GM18505 (cell line): ENCODE measurements at regions not wholly inside any gene's neighbourhood (a gene's known extent, or its start where the extent isn't known, plus 50 kb on each side); places are given as distances from the start of the nearest gene placed in this dataset.

Experiments
- ATAC-seq: cut with Tn5 transposase; IDR thresholded peaks from one replicate; pipeline ENCODE4 v1.9.1; 2021; ENCODE audit not compliant: unreplicated experiment
- POLR2A ChIP-seq: IDR thresholded peaks from 4 replicates; pipeline ENCODE4 v1.6.1; 2011; ENCODE audit warnings: borderline replicate concordance; ENCODE audit not compliant: insufficient read depth, insufficient read length; ENCODE audit errors: extremely low read depth

DNA sequence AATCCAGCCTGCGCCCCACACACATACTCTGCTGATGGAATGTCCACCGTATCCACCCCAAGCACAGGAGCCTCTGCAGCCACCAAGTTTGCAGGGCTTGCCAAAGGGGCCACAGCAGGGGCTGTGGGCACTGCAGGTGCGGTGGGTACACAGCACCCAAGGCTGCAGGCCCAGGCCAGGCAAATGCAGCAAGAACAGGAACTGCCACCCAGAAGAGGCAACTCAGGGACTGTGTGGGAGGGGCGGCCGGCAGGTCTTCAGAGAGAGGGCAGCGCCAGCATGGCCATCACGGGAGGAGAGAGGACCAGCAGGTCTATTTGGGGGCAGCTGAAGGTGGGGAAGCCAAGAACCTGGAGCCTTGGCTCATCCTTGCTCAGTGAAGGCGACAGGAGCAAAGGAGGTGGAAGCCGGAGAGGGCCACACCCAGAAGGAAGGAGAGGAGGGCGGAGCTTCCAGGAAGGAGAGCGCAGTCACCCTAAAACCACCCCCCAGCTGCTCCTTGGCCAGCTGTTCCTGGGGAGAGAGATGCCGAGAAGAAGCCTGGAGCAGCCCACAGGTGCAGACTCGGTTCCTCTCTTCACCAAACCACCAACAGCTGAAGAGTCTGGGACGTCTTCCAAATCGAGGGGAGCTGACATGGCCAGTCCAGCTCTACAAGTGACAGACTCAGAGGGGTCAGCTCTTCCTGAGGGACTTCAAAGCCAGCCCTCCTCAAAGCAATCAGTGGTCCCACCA is 265.1 kb upstream of the CDYL start:
- no peak for TF ChIP-seq POLR2A
- no peak for ATAC-seq

DNA sequence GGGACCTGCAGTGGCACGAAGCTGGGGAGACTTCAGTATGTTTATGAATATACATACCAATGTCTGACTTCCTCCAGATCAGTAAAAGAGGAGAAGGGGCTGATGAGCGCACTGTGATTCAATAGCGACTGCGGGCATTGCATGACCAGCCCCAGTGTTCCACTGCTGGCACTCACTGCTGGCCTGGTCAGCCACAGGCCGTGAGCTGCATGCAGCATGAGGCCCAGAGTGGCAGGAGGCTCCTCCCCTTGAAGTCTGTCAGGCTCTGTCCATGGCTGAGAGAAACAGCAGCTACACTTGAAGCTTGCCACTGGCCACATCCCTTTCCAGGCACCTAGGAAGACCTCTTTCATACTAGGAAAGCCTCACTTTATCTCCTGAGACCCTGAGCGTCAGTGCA is 265.9 kb upstream of the CDYL start:
- ATAC-seq: no peak

DNA sequence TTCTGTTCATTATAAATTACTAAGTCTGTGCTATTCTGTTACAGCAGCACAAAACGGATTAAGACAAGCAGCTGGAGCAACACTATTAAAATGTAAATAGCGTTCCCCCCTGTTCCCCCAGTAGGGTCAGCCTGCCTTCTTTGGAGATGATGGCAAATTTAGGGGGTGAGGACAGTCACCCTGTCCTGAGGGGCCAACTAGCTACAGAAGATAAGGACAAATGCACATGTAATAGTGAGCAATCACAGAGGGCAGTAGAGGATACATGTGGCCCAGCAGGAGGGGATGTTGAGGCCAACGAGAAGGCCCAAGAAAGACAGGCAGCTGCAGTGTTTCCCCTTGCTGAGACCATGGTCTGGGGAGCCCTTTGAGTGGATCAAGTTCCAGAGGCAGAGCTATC is 266.7 kb upstream of the CDYL start:
- no peak for TF ChIP-seq POLR2A
- ATAC-seq: no peak

More for the DNA sequence above, 265.9 kb upstream of the CDYL start:
- no peak for TF ChIP-seq POLR2A

DNA sequence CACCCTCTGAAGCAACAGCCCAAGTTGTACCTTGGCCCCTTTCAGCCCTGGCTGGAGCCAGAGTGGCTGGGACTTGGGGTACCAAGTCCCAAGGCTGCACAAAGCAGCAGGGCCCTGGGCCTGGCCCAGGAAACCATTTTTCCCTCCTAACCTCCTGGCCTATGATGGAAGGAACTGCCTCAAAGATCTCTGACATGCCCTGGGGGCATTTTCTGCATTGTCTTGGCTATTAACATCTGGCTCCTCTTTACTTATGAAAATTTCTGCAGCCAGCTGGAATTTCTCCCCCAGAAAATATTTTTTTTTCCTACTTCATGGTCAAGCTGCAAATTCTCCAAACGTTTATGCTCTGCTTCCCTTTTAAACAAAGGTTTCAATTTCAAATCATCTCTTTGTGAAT is 269.4 kb upstream of the CDYL start:
- no peak for ATAC-seq
- no peak for TF ChIP-seq POLR2A

DNA sequence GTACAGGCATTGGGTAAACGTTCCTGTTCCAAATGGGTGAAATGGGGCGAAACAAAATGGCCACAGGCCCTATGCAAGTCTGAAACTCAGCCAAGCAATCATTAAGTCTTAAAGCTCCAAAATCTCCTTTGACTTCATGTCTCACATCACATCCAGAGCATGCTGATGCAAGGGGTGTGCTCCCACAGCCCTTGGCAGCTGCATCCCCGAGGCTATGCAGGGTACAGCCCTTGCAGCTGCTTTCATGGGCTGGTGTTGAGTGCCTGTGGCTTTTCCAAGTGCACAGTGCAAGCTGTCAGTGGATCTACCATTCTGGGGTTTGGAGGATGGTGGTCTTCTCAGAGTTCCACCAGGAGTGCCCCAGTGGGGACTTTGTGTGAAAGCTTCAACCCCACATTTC is 270.0 kb upstream of the CDYL start:
- no peak for ATAC-seq
- TF ChIP-seq POLR2A: no peak

DNA sequence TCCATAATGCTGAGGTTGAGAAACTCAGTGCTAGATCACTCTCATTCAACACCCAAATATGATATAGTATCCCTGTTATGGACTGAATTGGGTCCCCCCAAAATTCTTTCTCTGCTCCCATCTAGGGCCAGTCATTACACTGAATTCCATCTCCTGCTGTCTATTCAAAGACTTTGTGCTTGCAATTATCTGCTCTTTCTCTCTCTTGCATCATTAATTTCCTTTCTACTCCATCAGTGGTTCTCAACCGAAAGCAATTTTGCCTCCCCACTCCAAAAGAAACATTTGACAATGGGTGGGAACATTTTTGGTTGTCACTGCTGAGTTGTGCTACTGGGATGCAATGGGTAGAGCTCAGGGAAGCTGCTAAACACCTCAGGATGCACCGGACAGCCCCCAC is 271.5 kb upstream of the CDYL start:
- ATAC-seq: no peak
- TF ChIP-seq POLR2A: no peak

DNA sequence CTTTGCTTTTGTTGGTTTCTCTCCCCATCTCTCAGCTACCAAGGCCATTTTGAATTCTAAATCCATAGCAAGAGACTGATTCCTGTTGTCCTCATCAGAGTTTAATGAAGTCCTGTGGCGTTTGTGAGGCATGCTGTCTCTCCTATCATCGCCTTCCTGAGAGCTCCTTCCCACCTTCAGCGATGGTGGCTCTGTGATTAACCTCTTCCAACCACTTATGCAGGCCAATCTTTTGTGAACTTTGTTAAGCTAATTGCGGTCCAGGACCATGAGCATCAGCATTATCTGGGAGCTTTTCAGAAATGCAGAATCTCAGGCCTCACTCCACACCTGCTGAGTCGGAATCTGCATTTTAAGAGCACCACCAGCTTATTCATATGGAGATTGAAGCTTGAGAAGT is 272.5 kb upstream of the CDYL start:
- ATAC-seq: no peak
- no peak for TF ChIP-seq POLR2A

DNA sequence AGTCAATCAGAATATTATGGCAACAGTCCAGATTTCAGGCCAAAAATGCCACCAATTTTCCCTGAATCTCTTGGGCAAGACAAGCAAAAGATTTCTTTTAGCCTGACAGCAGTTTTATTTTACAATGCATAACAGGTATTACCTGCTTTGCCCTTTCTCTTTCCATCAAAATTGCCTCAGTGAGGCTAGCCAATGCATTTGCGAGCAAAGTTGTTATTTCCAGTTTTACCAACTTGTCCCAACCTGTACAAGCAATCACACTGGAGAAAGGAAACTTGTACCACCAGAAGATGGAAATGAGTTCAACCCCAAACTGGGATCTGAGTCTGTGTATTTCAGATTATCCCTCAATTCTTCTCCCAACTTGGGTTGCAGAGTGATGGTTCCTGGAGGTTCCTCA is 279.9 kb upstream of the CDYL start:
- ATAC-seq: no peak

DNA sequence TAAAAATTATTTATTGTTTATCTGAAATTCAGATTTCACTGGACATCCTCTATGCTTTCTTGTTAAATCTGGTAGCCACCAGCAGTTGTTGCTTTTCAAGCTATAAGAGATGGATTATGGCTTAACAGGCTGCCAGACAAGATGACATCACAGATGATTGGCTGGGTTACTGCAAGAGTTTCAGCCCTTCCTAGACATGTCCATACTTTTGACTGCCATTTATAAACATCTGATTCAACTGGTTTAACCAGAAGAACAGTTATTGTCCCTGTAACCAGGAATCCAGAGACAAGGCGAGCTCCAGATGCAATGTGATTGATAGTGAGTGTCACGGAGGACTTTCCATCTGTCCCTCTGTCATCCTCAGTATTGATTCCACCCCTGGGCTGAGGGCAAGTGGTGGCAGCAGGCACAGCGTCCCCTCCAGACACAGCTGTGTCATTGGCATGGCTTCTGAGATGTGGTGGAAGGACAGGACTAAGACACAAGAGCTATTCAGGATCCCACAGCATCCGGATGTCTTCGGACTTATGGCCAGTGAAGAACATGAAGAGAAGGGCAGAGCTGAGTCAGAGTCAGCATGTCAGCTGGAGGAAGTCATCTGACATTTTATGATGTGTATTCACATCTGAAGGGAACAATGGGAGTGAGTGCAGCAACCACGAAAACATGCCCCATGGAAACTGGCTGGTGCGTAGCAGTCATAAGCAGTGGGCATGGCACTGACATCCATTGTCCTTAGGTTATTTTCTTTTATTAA is 284.5 kb upstream of the CDYL start:
- ATAC-seq: no peak
- no peak for TF ChIP-seq POLR2A

More for the DNA sequence above, 279.9 kb upstream of the CDYL start:
- no peak for TF ChIP-seq POLR2A

DNA sequence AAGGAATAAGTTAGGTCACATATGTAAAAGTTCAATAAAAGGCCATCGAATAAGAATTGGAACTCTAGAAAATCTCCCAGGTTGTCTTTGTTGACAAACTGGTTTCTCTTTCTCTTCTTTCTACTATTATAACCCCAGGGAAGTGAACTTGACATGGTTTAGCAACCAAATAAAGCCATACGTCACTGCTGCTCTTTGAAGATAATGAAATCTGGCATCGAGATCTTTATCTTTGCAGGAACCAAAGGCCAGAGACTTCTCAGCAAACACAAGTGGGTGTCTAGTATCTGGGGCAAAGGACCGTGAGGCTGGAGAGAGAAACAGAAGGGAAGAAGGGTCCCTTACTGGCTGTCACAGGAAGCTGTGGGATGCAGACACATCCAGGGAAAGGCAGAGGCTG is 286.7 kb upstream of the CDYL start:
- no peak for ATAC-seq
- TF ChIP-seq POLR2A: no peak

DNA sequence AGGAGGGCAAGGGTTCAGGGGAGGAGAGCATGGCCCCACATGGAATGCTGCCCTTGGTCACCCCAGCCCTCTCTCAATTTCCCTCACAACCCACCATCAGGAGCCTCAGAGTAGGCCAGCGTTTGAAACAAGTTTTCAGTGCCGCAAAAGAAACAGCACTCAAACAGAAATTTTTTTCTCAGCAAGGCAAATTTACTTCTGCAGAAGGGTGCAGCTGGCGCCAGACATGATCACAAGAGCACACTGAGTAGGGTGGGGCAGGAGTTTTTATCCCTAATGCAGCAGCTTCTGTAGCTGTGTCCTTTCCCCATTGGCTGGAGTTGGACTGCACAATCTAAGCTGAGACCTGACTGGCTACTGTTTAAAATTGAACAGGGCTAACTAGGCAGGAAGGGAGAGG is 287.8 kb upstream of the CDYL start:
- no peak for TF ChIP-seq POLR2A
- ATAC-seq: no peak

DNA sequence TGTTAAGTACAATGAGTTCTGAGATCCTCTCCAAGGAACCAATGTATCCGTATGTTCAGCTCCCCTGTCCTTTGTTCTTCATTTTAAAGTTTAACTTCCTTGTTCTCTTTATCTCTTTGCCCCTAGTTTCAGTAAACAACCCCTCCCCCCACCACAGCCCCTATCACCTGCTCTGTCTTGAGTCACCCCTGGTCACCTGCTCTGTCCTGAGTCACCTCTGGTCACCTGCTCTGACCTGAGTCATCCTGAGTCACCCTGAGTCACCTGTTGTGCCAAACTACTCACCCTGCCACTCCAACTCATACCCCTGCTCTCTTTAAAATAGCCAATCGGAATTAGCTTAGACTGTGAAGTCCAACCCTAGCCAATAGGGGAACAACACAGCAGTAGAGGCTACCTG is 288.7 kb upstream of the CDYL start:
- no peak for ATAC-seq
- TF ChIP-seq POLR2A: no peak

DNA sequence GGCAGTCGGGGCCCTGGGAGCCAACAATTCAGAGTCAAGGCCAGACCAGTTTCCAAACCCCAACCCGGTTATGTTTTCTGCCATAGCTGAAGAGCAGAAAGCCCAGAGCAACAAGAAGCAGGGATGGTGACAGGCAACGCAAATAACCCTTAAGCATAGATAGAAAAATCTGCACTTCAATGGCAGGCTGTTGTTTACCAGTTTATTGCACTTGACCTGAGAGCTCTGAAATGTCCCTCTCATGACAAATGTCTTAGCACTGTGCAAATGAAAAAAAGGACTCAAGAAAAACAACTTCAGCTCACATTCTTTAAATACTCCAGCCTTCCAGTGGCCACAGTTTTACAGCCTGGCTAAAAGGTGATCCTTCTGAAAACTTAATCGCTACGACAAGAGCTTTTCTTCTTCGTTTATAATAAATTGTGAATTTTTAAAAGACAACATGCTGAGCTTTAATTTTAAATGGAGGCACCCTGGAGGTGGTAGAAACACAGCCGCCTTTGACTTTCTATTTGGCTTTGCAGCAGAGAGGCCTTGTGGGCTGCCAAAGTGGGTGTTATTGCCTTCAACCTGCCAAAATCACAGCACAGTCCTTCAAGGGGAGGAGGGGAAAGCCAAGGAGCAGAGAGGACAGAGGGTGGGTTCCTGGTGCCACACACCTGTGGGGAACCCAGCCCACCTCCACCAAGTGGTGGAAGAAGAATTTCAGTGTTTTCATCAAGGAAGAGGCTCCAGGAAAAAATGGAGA is 289.5 kb upstream of the CDYL start:
- TF ChIP-seq POLR2A: no peak

DNA sequence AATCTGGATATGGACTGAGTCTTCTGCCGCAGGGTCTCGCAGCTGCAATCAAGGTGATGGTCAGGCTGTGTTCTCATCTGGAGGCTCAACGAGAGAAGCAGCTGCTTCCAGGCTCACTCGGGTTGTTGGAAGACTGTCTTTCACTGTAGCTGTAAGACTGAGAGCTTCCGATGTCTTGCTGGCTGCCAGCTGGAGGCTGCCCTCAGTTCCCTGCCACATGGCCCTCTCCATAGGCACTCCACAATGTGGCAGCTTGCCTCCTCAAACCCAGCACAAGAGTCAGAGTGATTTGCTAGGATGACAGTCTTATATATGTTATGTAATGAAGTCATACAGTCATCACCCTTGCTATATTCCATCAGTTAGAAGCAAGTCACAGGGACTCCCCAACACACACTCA is 290.5 kb upstream of the CDYL start:
- TF ChIP-seq POLR2A: no peak
- no peak for ATAC-seq

More for the DNA sequence above, 289.5 kb upstream of the CDYL start:
- ATAC-seq: no peak

DNA sequence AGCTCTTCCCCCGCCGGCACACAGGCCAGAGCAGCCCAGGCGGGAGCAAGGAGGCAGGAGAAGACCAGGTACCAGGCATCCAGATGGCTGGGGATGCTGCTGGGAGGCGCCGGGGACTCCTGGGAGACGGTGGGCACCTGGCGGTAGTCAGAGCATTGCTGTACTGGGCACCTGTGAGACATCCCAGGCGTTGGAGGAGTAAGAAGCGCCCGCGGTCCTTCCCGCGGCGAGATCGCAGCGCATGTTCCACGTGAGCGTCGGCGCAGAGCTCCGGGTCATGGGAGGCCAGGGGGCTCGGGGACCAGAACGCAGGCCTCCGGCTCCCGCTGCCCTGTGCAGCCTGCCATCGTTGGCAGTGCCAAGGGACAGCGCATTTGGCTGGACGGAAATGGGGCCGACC is 293.7 kb upstream of the CDYL start:
- TF ChIP-seq POLR2A: no peak
- no peak for ATAC-seq
